ENCODE measurements at regions not wholly inside any gene's neighbourhood (a gene's known extent, or its start where the extent isn't known, plus 50 kb on each side); places are given as distances from the start of the nearest gene placed in this dataset.

- no peak for DNase-seq (ENCODE audit: low read depth)
- no peak for TF ChIP-seq CTCF (IDR thresholded peaks at IDR 0.05; ENCODE audit: insufficient read depth, low read depth, low read length, missing control alignments)
- H3K4me3 ChIP-seq (ENCODE audit: low read depth, low read length) = no peak overlapping the region
Measured at GRCh38 chr16:65991149-65991701, 375.3 kb upstream of the CDH5 start.

- no peak overlapping the region for H3K4me3 ChIP-seq (ENCODE audit: low read depth, low read length)
- TF ChIP-seq CTCF (IDR thresholded peaks at IDR 0.05; ENCODE audit: insufficient read depth, low read depth, low read length, missing control alignments) = no peak
- DNase-seq (ENCODE audit: low read depth) = no peak
Measured at GRCh38 chr16:65989861-65990604, 376.5 kb upstream of the CDH5 start.

- H3K4me3 ChIP-seq (ENCODE audit: low read depth, low read length) = no peak overlapping the region
- no peak for TF ChIP-seq CTCF (IDR thresholded peaks at IDR 0.05; ENCODE audit: insufficient read depth, low read depth, low read length, missing control alignments)
- DNase-seq (ENCODE audit: low read depth) = no peak
Measured at GRCh38 chr16:65988024-65988595, 378.4 kb upstream of the CDH5 start.

- DNase-seq (ENCODE audit: low read depth) = no peak
- no peak for TF ChIP-seq CTCF (IDR thresholded peaks at IDR 0.05; ENCODE audit: insufficient read depth, low read depth, low read length, missing control alignments)
Measured at GRCh38 chr16:65984296-65984695, 382.2 kb upstream of the CDH5 start.

GRCh38 chr16:65981057-65981456 lies 385.4 kb upstream of the CDH5 start:
- no peak for DNase-seq (ENCODE audit: low read depth)
- no peak overlapping the region for H3K4me3 ChIP-seq (ENCODE audit: low read depth, low read length)
- TF ChIP-seq CTCF (IDR thresholded peaks at IDR 0.05; ENCODE audit: insufficient read depth, low read depth, low read length, missing control alignments) = no peak

More at GRCh38 chr16:65984296-65984695, 382.2 kb upstream of the CDH5 start:
- no peak overlapping the region for H3K4me3 ChIP-seq (ENCODE audit: low read depth, low read length)

GRCh38 chr16:65975049-65975708 lies 391.3 kb upstream of the CDH5 start:
- H3K4me3 ChIP-seq (ENCODE audit: low read depth, low read length) = no peak overlapping the region
- no peak for TF ChIP-seq CTCF (IDR thresholded peaks at IDR 0.05; ENCODE audit: insufficient read depth, low read depth, low read length, missing control alignments)
- DNase-seq (ENCODE audit: low read depth) = peak; percentile 67
